OCI-LY1 (cell line): ENCODE measurements at regions not wholly inside any gene's neighbourhood (a gene's known extent, or its start where the extent isn't known, plus 50 kb on each side); places are given as distances from the start of the nearest gene placed in this dataset.

Experiments used
- H2AFZ ChIP-seq: fragments of 200-600 bp; sonication (generic), shearing (Covaris generic); 2 replicates; pipeline ENCODE4 v1.6.0; 2014; ENCODE audit warnings: antibody characterized with exemption, mild to moderate bottlenecking, low read length
- H3F3A ChIP-seq: fragments of 200-600 bp; sonication (generic), shearing (Covaris generic); 2 replicates; pipeline ENCODE4 v1.6.0; 2014; ENCODE audit warnings: mild to moderate bottlenecking, antibody characterized with exemption, low read length, moderate library complexity; ENCODE audit not compliant: insufficient read depth
- H3K27ac ChIP-seq: fragments of 200-600 bp; sonication (generic); 2 replicates; pipeline ENCODE4 v1.5.1; 2014; ENCODE audit warnings: low read length, mixed run types, mild to moderate bottlenecking, low read depth; ENCODE audit not compliant: poor library complexity, severe bottlenecking
- H3K27me3 ChIP-seq: fragments of 200-600 bp; sonication (generic); 2 replicates; pipeline ENCODE4 v1.6.0; 2014; ENCODE audit warnings: antibody characterized with exemption, mild to moderate bottlenecking, low read length, moderate library complexity; ENCODE audit not compliant: insufficient read depth
- H3K36me3 ChIP-seq: fragments of 200-600 bp; sonication (generic); 2 replicates; pipeline ENCODE4 v1.6.1; 2014; ENCODE audit warnings: mild to moderate bottlenecking, antibody characterized with exemption, low read length, moderate library complexity, mixed read lengths; ENCODE audit not compliant: insufficient read depth
- H3K4me1 ChIP-seq: fragments of 200-600 bp; sonication (generic); 2 replicates; pipeline ENCODE4 v1.5.1; 2014; ENCODE audit warnings: mild to moderate bottlenecking, low read length, moderate library complexity; ENCODE audit not compliant: insufficient read depth, severe bottlenecking
- H3K4me2 ChIP-seq: fragments of 200-600 bp; sonication (generic), shearing (Covaris generic); 2 replicates; pipeline ENCODE4 v1.6.1; 2014; ENCODE audit warnings: low read length
- H3K4me3 ChIP-seq: fragments of 200-600 bp; sonication (generic); 2 replicates; pipeline ENCODE4 v1.5.1; 2014; ENCODE audit warnings: low read length, low read depth, mild to moderate bottlenecking, mixed read lengths; ENCODE audit not compliant: poor library complexity, severe bottlenecking
- H3K79me2 ChIP-seq: fragments of 200-600 bp; shearing (Covaris generic); 2 replicates; pipeline ENCODE4 v1.6.1; 2016; ENCODE audit warnings: mixed run types, low read length, mixed read lengths; ENCODE audit not compliant: insufficient read depth
- H3K9ac ChIP-seq: fragments of 200-600 bp; sonication (generic), shearing (Covaris generic); 2 replicates; pipeline ENCODE4 v1.6.1; 2014; ENCODE audit warnings: mild to moderate bottlenecking, low read length, mixed read lengths
- H3K9me2 ChIP-seq: fragments of 200-600 bp; sonication (generic), shearing (Covaris generic); 2 replicates; pipeline ENCODE4 v1.6.1; 2014; ENCODE audit warnings: low read depth, mild to moderate bottlenecking, low read length, mixed read lengths
- H3K9me3 ChIP-seq: fragments of 200-600 bp; shearing (Covaris generic); 2 replicates; pipeline ENCODE4 v1.6.1; 2014; ENCODE audit warnings: low read length, mixed read lengths
- H4K20me1 ChIP-seq: fragments of 200-600 bp; sonication (generic), shearing (Covaris generic); 2 replicates; pipeline ENCODE4 v1.6.0; 2016; ENCODE audit warnings: mild to moderate bottlenecking, low read length; ENCODE audit not compliant: insufficient read depth
- CTCF ChIP-seq: fragments of 200-600 bp; sonication (generic), shearing (Covaris generic); IDR thresholded peaks from 2 replicates; pipeline ENCODE4 v1.5.1; 2017; ENCODE audit warnings: mild to moderate bottlenecking, antibody characterized with exemption, low read length, moderate library complexity, mixed read lengths
- EZH2 ChIP-seq: fragments of 200-600 bp; sonication (generic), shearing (Covaris generic); IDR thresholded peaks from 2 replicates; pipeline ENCODE4 v1.8.0; 2017; ENCODE audit warnings: borderline replicate concordance, mixed run types, mild to moderate bottlenecking, antibody characterized with exemption, low read length, moderate library complexity, mixed read lengths

GRCh38 chr12:100703868-100704267 is 90.7 kb upstream of the ANO4 start:
- H3K36me3 ChIP-seq: no peaks in the 10 kb centered on the region
- no peaks in the 10 kb centered on the region for H3K27me3 ChIP-seq
- no peak overlapping the region for H3K27ac ChIP-seq
- TF ChIP-seq EZH2: no peak
- no peak for TF ChIP-seq CTCF
- H3K4me2 ChIP-seq: no peak overlapping the region
- no peak overlapping the region for H2AFZ ChIP-seq
- H3K9me3 ChIP-seq: no peaks in the 10 kb centered on the region
- H3K9ac ChIP-seq: no peak overlapping the region
- no peaks in the 10 kb centered on the region for H3K4me1 ChIP-seq
- H3K9me2 ChIP-seq: no peaks in the 10 kb centered on the region
- H3K4me3 ChIP-seq: no peak overlapping the region
- no peaks in the 10 kb centered on the region for H4K20me1 ChIP-seq
- no peaks in the 10 kb centered on the region for H3K79me2 ChIP-seq
- H3F3A ChIP-seq: no peaks in the 10 kb centered on the region

- no peak overlapping the region for H3K4me3 ChIP-seq
- no peak overlapping the region for H2AFZ ChIP-seq
- H3F3A ChIP-seq: no peaks in the 10 kb centered on the region
- no peaks in the 10 kb centered on the region for H4K20me1 ChIP-seq
- TF ChIP-seq EZH2 (no peak), CTCF (no peak)
- no peaks in the 10 kb centered on the region for H3K9me3 ChIP-seq
- H3K4me2 ChIP-seq: no peak overlapping the region
- H3K27ac ChIP-seq: no peak overlapping the region
- no peaks in the 10 kb centered on the region for H3K79me2 ChIP-seq
- H3K27me3 ChIP-seq: no peaks in the 10 kb centered on the region
- H3K4me1 ChIP-seq: no peaks in the 10 kb centered on the region
- H3K9me2 ChIP-seq: no peaks in the 10 kb centered on the region
- no peaks in the 10 kb centered on the region for H3K36me3 ChIP-seq
- H3K9ac ChIP-seq: no peak overlapping the region
Observed at GRCh38 chr12:100706033-100706432, 88.5 kb upstream of the ANO4 start.

GRCh38 chr12:100708591-100708990 is 86.0 kb upstream of the ANO4 start:
- no peaks in the 10 kb centered on the region for H3K27me3 ChIP-seq
- H3F3A ChIP-seq: no peaks in the 10 kb centered on the region
- H4K20me1 ChIP-seq: no peaks in the 10 kb centered on the region
- H3K79me2 ChIP-seq: no peaks in the 10 kb centered on the region
- H3K36me3 ChIP-seq: no peaks in the 10 kb centered on the region
- no peak overlapping the region for H2AFZ ChIP-seq
- H3K9me2 ChIP-seq: no peaks in the 10 kb centered on the region
- no peaks in the 10 kb centered on the region for H3K9me3 ChIP-seq
- no peak overlapping the region for H3K9ac ChIP-seq
- no peak overlapping the region for H3K27ac ChIP-seq
- TF ChIP-seq EZH2 (no peak), CTCF (no peak)
- no peaks in the 10 kb centered on the region for H3K4me1 ChIP-seq
- no peak overlapping the region for H3K4me2 ChIP-seq
- H3K4me3 ChIP-seq: no peak overlapping the region
